ENCODE measurements at regions not wholly inside any gene's neighbourhood (a gene's known extent, or its start where the extent isn't known, plus 50 kb on each side); places are given as distances from the start of the nearest gene placed in this dataset.
"Not testable (repeated sequence)": the region's sequence is repeated elsewhere in the genome, so short reads cannot be mapped to it uniquely, and the experiment has no call there.

- DNase-seq (ENCODE audit: low read depth, low spot score), result no peak
Observed at GRCh38 chr9:109975574-109976295, 195.7 kb downstream of the PALM2AKAP2 start.

GRCh38 chr9:109976303-109976702 lies 196.3 kb downstream of the PALM2AKAP2 start:
- DNase-seq (ENCODE audit: low read depth, low spot score), result no peak

GRCh38 chr9:109977521-109977920 lies 197.5 kb downstream of the PALM2AKAP2 start:
- no peak for DNase-seq (ENCODE audit: low read depth, low spot score)

GRCh38 chr9:109981091-109981490 lies 201.1 kb downstream of the PALM2AKAP2 start:
- no peak for DNase-seq (ENCODE audit: low read depth, low spot score)

DNA sequence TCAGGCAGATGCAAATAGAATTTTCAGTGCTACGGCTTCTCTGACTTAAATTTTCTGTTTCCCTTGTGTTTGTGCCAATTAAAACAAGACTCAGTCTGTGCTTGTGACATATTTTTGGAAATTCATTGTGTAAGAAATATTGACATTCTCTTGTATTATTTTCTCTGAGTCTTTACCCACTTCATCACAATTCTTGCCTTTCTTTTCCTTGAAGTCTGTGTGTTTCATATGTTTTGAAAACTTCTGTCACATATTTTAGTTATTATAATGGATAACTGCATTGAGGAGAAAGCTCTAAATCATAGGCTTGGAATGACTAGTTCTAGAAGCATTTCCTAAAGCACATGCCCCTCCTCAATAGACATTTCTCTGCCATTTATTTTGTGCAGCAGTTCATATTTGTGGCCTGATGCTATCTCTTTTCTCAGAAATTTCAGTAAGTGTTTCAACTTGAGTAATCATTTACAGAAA lies 206.6 kb downstream of the PALM2AKAP2 start:
- DNase-seq (ENCODE audit: low read depth, low spot score), result no peak

DNA sequence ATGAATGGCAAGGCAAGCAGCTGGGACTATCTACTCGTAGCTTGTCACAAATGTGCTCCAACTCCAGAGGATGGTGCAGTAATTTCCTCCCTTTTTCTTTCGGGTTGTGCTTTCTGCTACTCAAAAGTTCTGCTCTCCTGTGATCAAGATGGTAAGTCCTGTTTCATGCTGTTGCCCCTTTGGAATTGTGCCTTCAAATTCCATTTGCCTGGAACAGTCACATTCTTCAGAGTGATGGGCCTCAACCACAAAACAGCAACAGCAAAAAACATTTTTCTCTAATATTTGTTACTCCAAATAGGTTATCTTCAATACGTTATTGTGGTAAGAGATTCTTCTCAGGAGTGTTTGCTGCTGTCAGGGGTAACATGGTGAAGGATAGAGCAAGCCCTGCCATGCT lies 209.3 kb downstream of the PALM2AKAP2 start:
- DNase-seq (ENCODE audit: low read depth, low spot score), result no peak

DNA sequence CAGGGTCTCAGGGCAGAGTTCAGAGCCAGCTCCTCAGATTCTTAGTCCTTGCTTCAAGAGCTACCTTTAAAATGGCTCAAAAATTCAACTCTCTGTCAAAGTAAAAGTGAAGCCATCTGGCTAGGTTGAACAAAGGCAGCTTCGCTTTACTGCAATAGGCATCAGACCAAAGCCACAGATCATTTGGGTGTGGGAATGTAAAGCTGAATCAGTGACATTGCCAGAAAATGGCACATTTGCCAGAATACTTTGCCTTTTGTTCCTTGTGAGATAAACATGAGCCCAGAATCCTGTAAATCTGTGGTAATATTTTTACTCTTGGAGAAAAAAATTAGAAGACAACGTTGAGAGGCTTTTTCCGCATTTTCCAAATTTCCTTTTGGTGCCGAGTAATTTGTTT lies 210.5 kb downstream of the PALM2AKAP2 start:
- DNase-seq (ENCODE audit: low read depth, low spot score), result no peak

- DNase-seq (ENCODE audit: low read depth, low spot score), result no peak
Observed at GRCh38 chr9:109992293-109992692, 212.3 kb downstream of the PALM2AKAP2 start.

DNA sequence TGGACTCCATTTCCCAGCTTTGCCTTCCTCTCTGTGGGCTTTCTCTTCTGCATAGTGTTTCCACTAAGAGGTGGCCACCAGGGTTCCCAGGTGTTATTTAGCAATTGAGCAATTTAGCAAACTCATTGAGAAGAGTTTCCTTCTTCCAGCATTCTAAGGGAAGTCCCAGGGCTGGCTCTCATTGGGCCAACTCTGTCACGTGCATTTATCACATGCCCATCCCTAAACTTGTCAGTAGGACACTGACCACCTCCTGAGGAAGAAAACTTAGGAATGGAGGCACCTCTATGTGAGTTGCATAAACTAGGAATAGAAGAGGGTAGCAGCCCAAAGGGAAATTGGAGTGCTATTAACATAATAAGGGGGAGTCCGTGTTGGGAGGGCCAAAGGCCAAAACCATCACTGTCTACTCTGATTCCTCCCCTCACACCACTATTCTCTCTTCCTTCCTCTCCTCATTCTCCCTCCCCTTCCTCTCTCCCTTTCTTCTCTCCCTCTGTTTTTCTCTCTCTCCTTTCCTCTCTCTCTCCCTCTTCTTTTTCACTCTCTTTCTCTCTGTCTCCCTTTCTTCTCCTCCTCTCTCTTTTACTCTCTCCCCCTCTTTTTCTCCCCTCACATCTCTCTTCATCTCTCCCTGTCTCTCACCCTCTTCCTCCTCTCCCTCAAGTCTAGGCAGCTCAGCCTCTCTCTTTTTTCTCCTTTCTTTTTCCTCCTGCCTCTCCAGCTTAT lies 213.4 kb downstream of the PALM2AKAP2 start:
- no peak for DNase-seq (ENCODE audit: low read depth, low spot score)

DNA sequence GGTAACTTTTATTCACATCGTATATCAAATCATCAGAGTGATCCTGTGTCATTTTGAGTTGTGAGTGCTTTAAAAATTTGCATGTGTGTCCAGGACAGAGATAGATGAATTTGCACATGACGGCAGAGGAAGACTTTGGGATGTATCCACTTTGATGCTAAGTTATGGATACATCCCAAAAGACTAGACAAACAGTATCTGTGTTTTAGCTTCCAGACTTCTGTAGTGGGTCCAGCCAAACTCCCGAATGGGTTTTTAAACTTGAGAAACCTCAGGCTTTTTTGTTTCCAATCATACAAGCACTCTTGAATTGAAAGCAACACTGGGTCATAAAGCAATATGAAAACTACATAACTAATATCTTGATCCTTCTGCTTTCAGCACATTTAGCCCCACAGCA lies 213.8 kb downstream of the C9orf152 start:
- no peak for DNase-seq (ENCODE audit: low read depth, low spot score)

DNA sequence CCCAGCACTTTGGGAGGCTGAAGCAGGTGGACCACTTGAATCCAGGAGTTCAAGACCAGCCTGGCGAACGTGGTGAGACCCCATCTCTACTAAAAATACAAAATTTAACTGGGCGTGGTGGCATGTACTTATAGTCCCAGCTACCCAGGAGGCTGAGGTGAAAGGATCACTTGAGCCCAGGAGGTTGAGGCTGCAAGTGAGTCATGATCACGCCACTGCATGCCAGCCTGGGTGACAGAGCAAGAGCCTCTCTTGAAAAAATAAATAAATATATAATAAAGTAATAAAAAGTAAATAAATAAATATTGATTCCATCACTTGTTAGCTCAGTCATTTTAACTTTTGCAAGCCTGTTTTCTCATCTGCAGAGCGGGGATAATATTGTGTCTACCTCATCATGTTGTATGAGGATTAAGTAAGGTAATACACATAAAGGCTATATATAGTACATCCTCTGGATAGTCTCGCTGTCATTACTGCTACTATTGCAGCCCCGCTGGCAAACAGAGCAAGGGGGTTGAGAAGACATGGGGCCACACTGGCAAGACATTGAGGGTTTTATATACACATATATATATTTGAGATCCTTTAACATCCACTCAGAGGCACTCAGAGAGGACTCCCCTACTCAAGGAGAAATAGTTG lies 210.9 kb downstream of the C9orf152 start:
- DNase-seq (ENCODE audit: low read depth, low spot score), result no peak

- DNase-seq (ENCODE audit: low read depth, low spot score), result no peak
Observed at GRCh38 chr9:109997682-109998081, 210.3 kb downstream of the C9orf152 start.

DNA sequence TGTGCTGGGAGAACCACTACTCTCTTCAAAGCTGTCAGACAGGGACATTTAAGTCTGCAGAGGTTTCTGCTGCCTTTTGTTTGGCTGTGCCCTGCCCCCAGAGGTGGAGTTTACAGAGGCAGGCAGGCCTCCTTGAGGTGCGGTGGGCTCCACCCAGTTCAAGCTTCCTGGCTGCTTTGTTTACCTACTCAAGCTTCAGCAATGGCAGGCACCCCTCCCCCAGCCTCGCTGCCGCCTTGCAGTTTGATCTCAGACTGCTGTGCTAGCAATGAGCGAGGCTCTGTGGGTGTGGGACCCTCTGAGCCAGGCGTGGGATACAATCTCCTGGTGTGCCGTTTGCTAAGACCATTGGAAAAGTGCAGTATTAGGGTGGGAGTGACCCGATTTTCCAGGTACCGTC lies 202.4 kb downstream of the C9orf152 start:
- not testable (repeated sequence) for DNase-seq (ENCODE audit: low read depth, low spot score)

DNA sequence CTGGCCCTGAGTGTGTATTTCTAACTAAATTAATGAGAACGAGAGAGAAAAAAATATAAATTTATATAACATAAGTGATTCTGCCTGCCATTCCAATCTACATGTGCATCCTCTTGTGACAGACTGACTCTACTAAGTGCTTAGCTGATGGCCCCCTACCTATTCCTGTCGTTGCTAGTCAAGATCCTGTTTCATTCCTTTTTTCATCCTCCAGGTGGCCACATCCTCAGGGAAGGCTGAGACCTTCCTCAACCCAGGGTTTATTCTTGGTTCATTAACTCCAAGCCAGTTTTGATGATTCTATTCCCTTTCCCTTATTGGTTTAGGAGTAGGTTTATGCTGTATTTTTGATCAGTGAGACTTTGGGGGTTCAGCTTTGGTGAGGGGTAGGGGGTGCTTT lies 201.3 kb downstream of the C9orf152 start:
- DNase-seq (ENCODE audit: low read depth, low spot score), result no peak

DNA sequence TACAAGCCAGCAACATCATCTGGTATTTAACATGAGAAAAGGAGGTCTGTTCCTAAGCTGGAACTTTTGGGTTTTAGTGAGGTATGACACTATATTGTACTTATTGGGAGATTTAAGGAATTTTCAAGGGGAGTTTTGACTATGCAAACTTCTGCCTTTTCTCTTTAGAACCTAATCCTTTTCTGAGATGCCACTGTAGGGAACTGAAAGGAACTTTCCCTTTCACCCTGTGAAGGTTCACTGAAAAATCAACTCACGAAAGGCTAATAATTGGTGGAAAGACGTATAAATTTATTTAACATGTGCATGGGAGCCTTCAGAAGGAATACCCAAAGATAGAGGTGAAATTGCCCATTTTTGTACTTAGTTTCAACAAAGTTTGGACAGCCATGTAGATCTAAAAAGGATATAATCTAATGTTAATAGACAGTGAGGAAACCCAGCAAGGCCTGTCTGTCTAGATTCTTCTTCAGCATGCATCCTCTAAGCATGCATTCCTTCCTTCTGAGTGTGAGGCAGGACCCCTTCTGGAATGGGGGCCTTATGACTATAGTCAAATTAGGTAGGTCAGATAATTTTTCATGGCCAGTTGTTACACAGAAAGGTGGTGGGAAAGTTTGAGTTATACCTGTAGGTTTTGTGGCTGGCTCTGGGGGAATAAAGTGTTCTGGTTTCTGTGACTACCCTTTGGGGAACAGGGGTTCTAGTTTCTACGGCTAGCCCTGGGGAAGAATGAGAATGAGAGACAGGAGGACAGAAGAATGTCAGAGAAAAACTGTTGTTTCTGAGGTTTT lies 200.3 kb downstream of the C9orf152 start:
- DNase-seq (ENCODE audit: low read depth, low spot score), result no peak

DNA sequence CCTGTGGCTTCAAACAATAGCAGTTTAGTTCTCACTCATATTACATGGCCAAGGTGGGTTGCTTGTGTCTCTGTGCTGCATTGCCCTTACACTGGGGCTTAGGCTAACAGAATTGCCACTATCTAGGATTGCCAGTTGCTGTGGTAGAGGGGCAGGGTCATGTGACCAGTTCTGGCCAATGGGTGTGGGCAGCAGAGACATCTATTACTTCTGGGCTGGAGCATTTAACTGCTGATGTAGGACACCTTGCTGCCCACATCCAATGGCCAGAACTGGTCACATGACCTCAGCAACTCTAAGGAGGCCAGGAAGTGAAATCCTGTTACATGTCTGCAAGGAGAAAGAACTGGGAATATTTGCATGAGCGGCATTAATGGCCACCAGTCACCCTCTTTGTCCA lies 199.3 kb downstream of the C9orf152 start:
- DNase-seq (ENCODE audit: low read depth, low spot score), result no peak

GRCh38 chr9:110011628-110012320 lies 196.2 kb downstream of the C9orf152 start:
- DNase-seq (ENCODE audit: low read depth, low spot score), result no peak

- DNase-seq (ENCODE audit: low read depth, low spot score), result no peak
Observed at GRCh38 chr9:110013064-110013463, 194.9 kb downstream of the C9orf152 start.

GRCh38 chr9:110015759-110016158 lies 192.2 kb downstream of the C9orf152 start:
- DNase-seq (ENCODE audit: low read depth, low spot score), result no peak

DNA sequence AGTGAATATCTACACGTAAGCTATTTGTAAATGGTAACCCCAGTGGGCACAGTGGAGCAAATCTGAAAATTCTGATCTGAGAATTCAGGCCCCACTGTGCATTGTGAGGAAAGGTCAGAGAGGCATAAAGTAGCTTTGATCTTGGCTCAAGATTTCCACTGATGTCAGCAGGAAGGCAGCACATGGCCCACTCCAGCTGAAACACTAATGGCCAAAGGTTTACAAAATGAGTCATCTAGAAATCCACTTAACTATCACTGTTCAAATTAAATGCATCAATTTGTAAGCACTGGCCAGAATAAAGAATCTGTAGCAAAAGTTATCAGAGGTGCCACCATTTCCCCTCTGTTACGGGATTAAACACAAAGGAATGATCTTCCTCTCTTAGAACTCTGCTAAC lies 191.6 kb downstream of the C9orf152 start:
- DNase-seq (ENCODE audit: low read depth, low spot score), result no peak

- not testable (repeated sequence) for DNase-seq (ENCODE audit: low read depth, low spot score)
Observed at GRCh38 chr9:110020216-110020615, 187.7 kb downstream of the C9orf152 start.
